ENCODE measurements at regions not wholly inside any gene's neighbourhood (a gene's known extent, or its start where the extent isn't known, plus 50 kb on each side); places are given as distances from the start of the nearest gene placed in this dataset.

GRCh38 chr6:149223904-149224351 is 93.6 kb upstream of the TAB2 start:
- Histone ChIP-seq H3K4me3 (ENCODE audit: insufficient read depth, low read depth, low read length) (no peak overlapping the region), H3K27ac (ENCODE audit: insufficient read depth, low read depth, low read length, poor library complexity, severe bottlenecking) (no peak overlapping the region)

GRCh38 chr6:149224399-149224798 is 93.1 kb upstream of the TAB2 start:
- Histone ChIP-seq H3K9me3 (ENCODE audit: control insufficient read depth, low read length) (no peaks in the 10 kb centered on the region), H3K36me3 (ENCODE audit: control insufficient read depth, insufficient read depth, low read length) (no peaks in the 10 kb centered on the region), H3K4me3 (ENCODE audit: insufficient read depth, low read depth, low read length) (no peak overlapping the region), H3K27ac (ENCODE audit: insufficient read depth, low read depth, low read length, poor library complexity, severe bottlenecking) (no peak overlapping the region), H3K27me3 (ENCODE audit: control insufficient read depth, insufficient read depth, low read length, poor library complexity, severe bottlenecking) (no peaks in the 10 kb centered on the region), H3K4me1 (ENCODE audit: control insufficient read depth, insufficient read depth, low read length) (peaks cover 46% of the 10 kb centered on the region)
- WGBS, 2 experiments, result 94 to 99% methylated on average over 6 of the region's 6 CpGs

More at GRCh38 chr6:149223904-149224351, 93.6 kb upstream of the TAB2 start:
- Histone ChIP-seq H3K9me3 (ENCODE audit: control insufficient read depth, low read length) (no peaks in the 10 kb centered on the region), H3K4me1 (ENCODE audit: control insufficient read depth, insufficient read depth, low read length) (peaks cover 46% of the 10 kb centered on the region), H3K36me3 (ENCODE audit: control insufficient read depth, insufficient read depth, low read length) (no peaks in the 10 kb centered on the region), H3K27me3 (ENCODE audit: control insufficient read depth, insufficient read depth, low read length, poor library complexity, severe bottlenecking) (no peaks in the 10 kb centered on the region)
- 92% methylated on average over 2 of the region's 2 CpGs for WGBS, 2 experiments

- Histone ChIP-seq H3K4me3 (ENCODE audit: insufficient read depth, low read depth, low read length) (no peak overlapping the region), H3K27ac (ENCODE audit: insufficient read depth, low read depth, low read length, poor library complexity, severe bottlenecking) (no peak overlapping the region), H3K4me1 (ENCODE audit: control insufficient read depth, insufficient read depth, low read length) (peaks cover 46% of the 10 kb centered on the region), H3K27me3 (ENCODE audit: control insufficient read depth, insufficient read depth, low read length, poor library complexity, severe bottlenecking) (no peaks in the 10 kb centered on the region), H3K9me3 (ENCODE audit: control insufficient read depth, low read length) (no peaks in the 10 kb centered on the region), H3K36me3 (ENCODE audit: control insufficient read depth, insufficient read depth, low read length) (no peaks in the 10 kb centered on the region)
- WGBS, 2 experiments, result 95 to 100% methylated on average over 2 to 3 of the region's 3 CpGs
Measured at GRCh38 chr6:149225370-149225769, 92.1 kb upstream of the TAB2 start.

GRCh38 chr6:149225946-149226345 is 91.6 kb upstream of the TAB2 start:
- Histone ChIP-seq H3K4me1 (ENCODE audit: control insufficient read depth, insufficient read depth, low read length) (peaks cover 45% of the 10 kb centered on the region), H3K36me3 (ENCODE audit: control insufficient read depth, insufficient read depth, low read length) (no peaks in the 10 kb centered on the region), H3K27ac (ENCODE audit: insufficient read depth, low read depth, low read length, poor library complexity, severe bottlenecking) (no peak overlapping the region), H3K27me3 (ENCODE audit: control insufficient read depth, insufficient read depth, low read length, poor library complexity, severe bottlenecking) (no peaks in the 10 kb centered on the region), H3K9me3 (ENCODE audit: control insufficient read depth, low read length) (no peaks in the 10 kb centered on the region), H3K4me3 (ENCODE audit: insufficient read depth, low read depth, low read length) (no peak overlapping the region)
- WGBS, 2 experiments, result 78 to 81% methylated on average over 10 of the region's 10 CpGs

- H3K9me3 ChIP-seq (ENCODE audit: control insufficient read depth, low read length), result no peaks in the 10 kb centered on the region
- H3K27ac ChIP-seq (ENCODE audit: insufficient read depth, low read depth, low read length, poor library complexity, severe bottlenecking), result no peak overlapping the region
- WGBS, 2 experiments, result 91 to 100% methylated on average over 5 of the region's 5 CpGs
- no peak overlapping the region for H3K4me3 ChIP-seq (ENCODE audit: insufficient read depth, low read depth, low read length)
- no peaks in the 10 kb centered on the region for H3K27me3 ChIP-seq (ENCODE audit: control insufficient read depth, insufficient read depth, low read length, poor library complexity, severe bottlenecking)
- peaks cover 38% of the 10 kb centered on the region for H3K4me1 ChIP-seq (ENCODE audit: control insufficient read depth, insufficient read depth, low read length)
- no peaks in the 10 kb centered on the region for H3K36me3 ChIP-seq (ENCODE audit: control insufficient read depth, insufficient read depth, low read length)
Measured at GRCh38 chr6:149227796-149228195, 89.7 kb upstream of the TAB2 start.

- WGBS, 2 experiments, result 83 to 84% methylated on average over 12 of the region's 12 CpGs
Measured at GRCh38 chr6:149228311-149228955, 89.1 kb upstream of the TAB2 start.

GRCh38 chr6:149229096-149229495 is 88.4 kb upstream of the TAB2 start:
- 85 to 90% methylated on average over 6 of the region's 6 CpGs for WGBS, 2 experiments
- Histone ChIP-seq H3K27ac (ENCODE audit: insufficient read depth, low read depth, low read length, poor library complexity, severe bottlenecking) (no peak overlapping the region), H3K36me3 (ENCODE audit: control insufficient read depth, insufficient read depth, low read length) (no peaks in the 10 kb centered on the region), H3K27me3 (ENCODE audit: control insufficient read depth, insufficient read depth, low read length, poor library complexity, severe bottlenecking) (no peaks in the 10 kb centered on the region), H3K4me3 (ENCODE audit: insufficient read depth, low read depth, low read length) (no peak overlapping the region), H3K4me1 (ENCODE audit: control insufficient read depth, insufficient read depth, low read length) (peaks cover 32% of the 10 kb centered on the region), H3K9me3 (ENCODE audit: control insufficient read depth, low read length) (no peaks in the 10 kb centered on the region)

More at GRCh38 chr6:149228311-149228955, 89.1 kb upstream of the TAB2 start:
- Histone ChIP-seq H3K4me1 (ENCODE audit: control insufficient read depth, insufficient read depth, low read length) (peaks cover 36% of the 10 kb centered on the region), H3K36me3 (ENCODE audit: control insufficient read depth, insufficient read depth, low read length) (no peaks in the 10 kb centered on the region), H3K9me3 (ENCODE audit: control insufficient read depth, low read length) (no peaks in the 10 kb centered on the region), H3K27me3 (ENCODE audit: control insufficient read depth, insufficient read depth, low read length, poor library complexity, severe bottlenecking) (no peaks in the 10 kb centered on the region), H3K27ac (ENCODE audit: insufficient read depth, low read depth, low read length, poor library complexity, severe bottlenecking) (no peak overlapping the region), H3K4me3 (ENCODE audit: insufficient read depth, low read depth, low read length) (no peak overlapping the region)

- WGBS, 2 experiments, result 94 to 95% methylated on average over 5 of the region's 5 CpGs
- Histone ChIP-seq H3K4me3 (ENCODE audit: insufficient read depth, low read depth, low read length) (no peak overlapping the region), H3K36me3 (ENCODE audit: control insufficient read depth, insufficient read depth, low read length) (no peaks in the 10 kb centered on the region), H3K27ac (ENCODE audit: insufficient read depth, low read depth, low read length, poor library complexity, severe bottlenecking) (no peak overlapping the region), H3K4me1 (ENCODE audit: control insufficient read depth, insufficient read depth, low read length) (peaks cover 17% of the 10 kb centered on the region), H3K27me3 (ENCODE audit: control insufficient read depth, insufficient read depth, low read length, poor library complexity, severe bottlenecking) (no peaks in the 10 kb centered on the region), H3K9me3 (ENCODE audit: control insufficient read depth, low read length) (no peaks in the 10 kb centered on the region)
Measured at GRCh38 chr6:149230712-149231460, 86.6 kb upstream of the TAB2 start.

- H3K4me1 ChIP-seq (ENCODE audit: control insufficient read depth, insufficient read depth, low read length), result peaks cover 9% of the 10 kb centered on the region
Measured at GRCh38 chr6:149231778-149232177, 85.7 kb upstream of the TAB2 start.

GRCh38 chr6:149233056-149233715 is 84.3 kb upstream of the TAB2 start:
- H3K9me3 ChIP-seq (ENCODE audit: control insufficient read depth, low read length), result no peaks in the 10 kb centered on the region
- H3K4me1 ChIP-seq (ENCODE audit: control insufficient read depth, insufficient read depth, low read length), result peaks cover 8% of the 10 kb centered on the region
- H3K27me3 ChIP-seq (ENCODE audit: control insufficient read depth, insufficient read depth, low read length, poor library complexity, severe bottlenecking), result no peaks in the 10 kb centered on the region
- WGBS, 2 experiments, result 90 to 93% methylated on average over 7 of the region's 7 CpGs
- H3K27ac ChIP-seq (ENCODE audit: insufficient read depth, low read depth, low read length, poor library complexity, severe bottlenecking), result no peak overlapping the region
- H3K4me3 ChIP-seq (ENCODE audit: insufficient read depth, low read depth, low read length), result no peak overlapping the region
- H3K36me3 ChIP-seq (ENCODE audit: control insufficient read depth, insufficient read depth, low read length), result no peaks in the 10 kb centered on the region

More at GRCh38 chr6:149231778-149232177, 85.7 kb upstream of the TAB2 start:
- Histone ChIP-seq H3K9me3 (ENCODE audit: control insufficient read depth, low read length) (no peaks in the 10 kb centered on the region), H3K27ac (ENCODE audit: insufficient read depth, low read depth, low read length, poor library complexity, severe bottlenecking) (no peak overlapping the region), H3K36me3 (ENCODE audit: control insufficient read depth, insufficient read depth, low read length) (no peaks in the 10 kb centered on the region), H3K27me3 (ENCODE audit: control insufficient read depth, insufficient read depth, low read length, poor library complexity, severe bottlenecking) (no peaks in the 10 kb centered on the region), H3K4me3 (ENCODE audit: insufficient read depth, low read depth, low read length) (no peak overlapping the region)
- WGBS, 2 experiments, result 89 to 91% methylated on average over 7 of the region's 7 CpGs

Measured in ectodermal cell (in vitro differentiated cells).